B cell (primary cell): ENCODE measurements at regions not wholly inside any gene's neighbourhood (a gene's known extent, or its start where the extent isn't known, plus 50 kb on each side); places are given as distances from the start of the nearest gene placed in this dataset.

Experiments used
- CTCF ChIP-seq: fragments of 200-600 bp; IDR thresholded peaks from one replicate; pipeline ENCODE4 v1.8.0; 2022; ENCODE audit warnings: antibody characterized with exemption, mild to moderate bottlenecking
- EZH2 ChIP-seq: IDR thresholded peaks from 2 replicates; pipeline ENCODE4 v1.6.1; 2012; ENCODE audit warnings: borderline replicate concordance, low read depth, mild to moderate bottlenecking, moderate library complexity, low read length; ENCODE audit not compliant: insufficient read depth, poor library complexity, severe bottlenecking

GRCh38 chr4:8740666-8741395 lies 130.8 kb downstream of the HMX1 start:
- TF ChIP-seq EZH2 (no peak), CTCF (no peak)
